PC-3 (cell line): ENCODE measurements at regions not wholly inside any gene's neighbourhood (a gene's known extent, or its start where the extent isn't known, plus 50 kb on each side); places are given as distances from the start of the nearest gene placed in this dataset.
"Not testable (repeated sequence)": the region's sequence is repeated elsewhere in the genome, so short reads cannot be mapped to it uniquely, and the experiment has no call there.

Experiments used
- CTCF ChIP-seq: fragments of 300-600 bp; sonication (generic); conservative IDR thresholded peaks from 2 replicates; pipeline ENCODE4 v1.5.1; 2017; ENCODE audit warnings: antibody characterized with exemption, low read depth, mild to moderate bottlenecking, low read length
- EZH2 ChIP-seq: fragments of 300-600 bp; sonication (generic); IDR thresholded peaks from one replicate; pipeline ENCODE4 v1.6.1; 2017; ENCODE audit warnings: antibody characterized with exemption, mild to moderate bottlenecking, low read length; ENCODE audit not compliant: unreplicated experiment
- EZH2phosphoT487 ChIP-seq: fragments of 300-600 bp; sonication (generic); IDR thresholded peaks from 2 replicates; pipeline ENCODE4 v1.6.1; 2018; ENCODE audit warnings: mild to moderate bottlenecking, antibody characterized with exemption, low read length, borderline replicate concordance

GRCh38 chr12:113699984-113700383, 228.3 kb upstream of the LHX5 start:
- not testable (repeated sequence) for TF ChIP-seq CTCF, EZH2, EZH2phosphoT487
